ENCODE measurements at regions not wholly inside any gene's neighbourhood (a gene's known extent, or its start where the extent isn't known, plus 50 kb on each side); places are given as distances from the start of the nearest gene placed in this dataset.

DNA sequence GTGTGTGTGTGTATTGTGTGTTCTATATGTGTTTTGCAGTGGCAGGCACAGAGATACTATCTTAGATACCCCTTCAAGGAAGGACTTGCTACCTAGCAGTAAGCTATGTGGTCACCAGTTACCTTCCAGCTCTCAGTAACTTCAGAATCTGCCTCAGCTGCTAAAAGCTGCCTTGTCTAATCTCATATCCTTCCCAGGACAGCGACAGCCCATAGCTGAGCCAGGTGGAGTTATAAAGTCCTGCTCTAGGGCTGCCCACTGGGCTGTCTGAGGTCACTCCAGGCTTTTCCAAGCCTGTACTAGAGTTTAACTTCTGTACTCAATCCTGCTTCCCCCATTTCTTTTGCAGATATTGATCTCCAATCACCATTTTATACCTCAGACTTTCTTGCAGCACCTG is 942.6 kb downstream of the GALC start:
- TF ChIP-seq POLR2A (IDR thresholded peaks at IDR 0.05), result no peak
- TF ChIP-seq, protein P1, sequence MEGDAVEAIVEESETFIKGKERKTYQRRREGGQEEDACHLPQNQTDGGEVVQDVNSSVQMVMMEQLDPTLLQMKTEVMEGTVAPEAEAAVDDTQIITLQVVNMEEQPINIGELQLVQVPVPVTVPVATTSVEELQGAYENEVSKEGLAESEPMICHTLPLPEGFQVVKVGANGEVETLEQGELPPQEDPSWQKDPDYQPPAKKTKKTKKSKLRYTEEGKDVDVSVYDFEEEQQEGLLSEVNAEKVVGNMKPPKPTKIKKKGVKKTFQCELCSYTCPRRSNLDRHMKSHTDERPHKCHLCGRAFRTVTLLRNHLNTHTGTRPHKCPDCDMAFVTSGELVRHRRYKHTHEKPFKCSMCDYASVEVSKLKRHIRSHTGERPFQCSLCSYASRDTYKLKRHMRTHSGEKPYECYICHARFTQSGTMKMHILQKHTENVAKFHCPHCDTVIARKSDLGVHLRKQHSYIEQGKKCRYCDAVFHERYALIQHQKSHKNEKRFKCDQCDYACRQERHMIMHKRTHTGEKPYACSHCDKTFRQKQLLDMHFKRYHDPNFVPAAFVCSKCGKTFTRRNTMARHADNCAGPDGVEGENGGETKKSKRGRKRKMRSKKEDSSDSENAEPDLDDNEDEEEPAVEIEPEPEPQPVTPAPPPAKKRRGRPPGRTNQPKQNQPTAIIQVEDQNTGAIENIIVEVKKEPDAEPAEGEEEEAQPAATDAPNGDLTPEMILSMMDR (IDR thresholded peaks at IDR 0.05), result no peak
- intact Hi-C loops (cut with DNase I), result no loop called here

DNA sequence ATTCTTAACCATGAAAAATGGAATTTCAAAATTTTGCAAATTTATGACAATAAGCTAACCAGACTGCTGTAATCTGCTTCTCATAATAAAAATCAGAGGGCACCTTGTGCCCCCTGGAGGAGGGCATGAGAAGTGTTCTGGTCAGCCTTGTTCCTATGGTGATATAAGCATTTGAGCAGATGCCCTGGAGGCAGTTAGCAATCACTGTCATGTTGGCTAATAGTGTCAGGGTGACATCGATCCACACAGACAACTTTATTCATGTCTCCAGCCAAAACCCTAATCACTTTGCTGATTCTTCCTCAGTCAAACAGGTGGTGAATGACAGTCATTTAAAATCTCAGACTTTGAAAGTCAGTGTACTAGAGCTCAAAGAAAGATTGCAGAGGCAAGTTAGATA is 943.0 kb downstream of the GALC start:
- no peaks in the 10 kb centered on the region for H3K9me3 ChIP-seq
- no peaks in the 10 kb centered on the region for H3K27me3 ChIP-seq
- TF ChIP-seq POLR2A (IDR thresholded peaks at IDR 0.05), result no peak
- TF ChIP-seq, protein P1 (IDR thresholded peaks at IDR 0.05), result peak in 1 of 6 experiments; percentile 29
- H3K36me3 ChIP-seq, result no peaks in the 10 kb centered on the region
- intact Hi-C loops (cut with DNase I), result no loop called here
- no peak overlapping the region for H3K27ac ChIP-seq
- 0 to 58% methylated on average over 1 of the region's 1 CpG for WGBS, 2 donors
- no peak overlapping the region for H3K4me3 ChIP-seq
- H3K4me1 ChIP-seq, result no peaks in the 10 kb centered on the region
- DNase-seq, result no peak

More for the DNA sequence above, 942.6 kb downstream of the GALC start:
- Histone ChIP-seq H3K27me3 (no peaks in the 10 kb centered on the region), H3K9me3 (no peaks in the 10 kb centered on the region), H3K4me3 (no peak overlapping the region), H3K36me3 (no peaks in the 10 kb centered on the region), H3K4me1 (no peaks in the 10 kb centered on the region), H3K27ac (no peak overlapping the region)
- 41 to 55% methylated on average over 1 of the region's 1 CpG for WGBS, 2 donors
- no peak for DNase-seq

DNA sequence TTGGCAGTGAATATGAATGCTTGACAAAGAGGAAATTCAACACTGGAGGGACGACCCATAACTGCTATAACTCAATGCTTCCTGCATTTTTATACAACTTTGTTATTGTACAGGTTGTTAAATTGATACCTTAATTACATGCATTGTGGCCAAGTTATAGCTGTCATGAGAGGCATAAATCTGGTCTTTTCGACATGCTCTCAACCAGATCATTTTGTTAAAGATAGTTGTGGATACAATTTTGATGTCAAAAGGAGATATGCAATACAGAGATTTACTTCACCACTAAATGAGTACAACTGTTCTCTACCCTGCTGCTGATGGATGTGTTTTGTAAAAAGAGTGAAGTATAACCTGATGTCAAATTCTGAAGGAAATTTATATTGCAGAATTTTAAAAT is 946.0 kb downstream of the GALC start:
- Histone ChIP-seq H3K9me3 (no peaks in the 10 kb centered on the region), H3K27me3 (no peaks in the 10 kb centered on the region), H3K36me3 (no peaks in the 10 kb centered on the region), H3K27ac (no peak overlapping the region), H3K4me3 (no peak overlapping the region), H3K4me1 (no peaks in the 10 kb centered on the region)
- intact Hi-C loops (cut with DNase I), result no loop called here
- TF ChIP-seq, protein P1 (IDR thresholded peaks at IDR 0.05), result no peak
- DNase-seq, result no peak
- 41 to 56% methylated on average over 2 of the region's 2 CpGs for WGBS, 2 donors

DNA sequence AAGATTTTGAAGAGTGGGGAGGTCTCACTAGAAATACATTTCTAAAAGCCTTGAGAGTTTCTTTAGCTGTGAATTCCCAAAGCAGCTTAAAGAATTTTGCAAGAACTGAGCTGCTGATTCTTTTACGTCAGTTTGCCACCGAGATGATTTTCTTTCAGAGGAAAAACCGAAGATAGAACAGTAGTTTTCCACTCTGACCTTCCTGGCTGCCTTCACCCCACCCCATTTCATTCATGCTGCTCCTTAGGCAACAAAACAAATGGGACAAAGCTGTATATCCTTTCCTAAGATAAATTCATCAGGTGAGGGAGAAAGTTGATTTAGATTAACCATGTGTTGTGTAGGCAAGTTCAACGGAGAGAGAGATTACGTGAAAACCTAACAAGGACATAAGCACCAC is 947.0 kb downstream of the GALC start:
- no peak for DNase-seq
- 66 to 71% methylated on average over 5 of the region's 5 CpGs for WGBS, 2 donors
- no peak for TF ChIP-seq POLR2A (IDR thresholded peaks at IDR 0.05)
- TF ChIP-seq, protein P1 (IDR thresholded peaks at IDR 0.05), result no peak

DNA sequence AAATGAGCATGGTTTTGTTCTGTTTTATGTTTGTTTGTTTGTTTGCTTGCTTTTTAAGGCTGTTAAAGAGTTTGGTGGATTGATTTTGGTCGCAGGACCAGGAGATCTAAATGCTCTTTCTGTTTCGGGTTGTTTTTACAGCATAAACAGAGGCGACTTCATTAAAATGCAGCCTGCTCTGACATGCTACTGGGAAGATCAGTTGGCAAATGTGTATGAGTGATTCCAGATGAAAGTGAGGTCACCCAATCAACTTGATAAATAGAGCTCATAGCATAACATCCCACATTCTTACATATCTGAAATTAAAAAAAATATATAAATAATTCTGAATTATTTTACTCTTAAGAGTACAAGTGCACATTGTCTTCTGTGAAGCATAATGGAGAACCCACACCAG is 947.7 kb downstream of the GALC start:
- TF ChIP-seq POLR2A (IDR thresholded peaks at IDR 0.05), result no peak
- TF ChIP-seq, protein P1 (IDR thresholded peaks at IDR 0.05), result no peak
- H3K9me3 ChIP-seq, result no peaks in the 10 kb centered on the region
- no peak for DNase-seq
- H3K27ac ChIP-seq, result no peak overlapping the region
- WGBS, 2 donors, result 19 to 29% methylated on average over 3 of the region's 3 CpGs
- intact Hi-C loops (cut with DNase I), result no loop called here
- H3K36me3 ChIP-seq, result no peaks in the 10 kb centered on the region
- H3K27me3 ChIP-seq, result no peaks in the 10 kb centered on the region
- H3K4me1 ChIP-seq, result no peaks in the 10 kb centered on the region
- no peak overlapping the region for H3K4me3 ChIP-seq

More for the DNA sequence above, 947.0 kb downstream of the GALC start:
- Histone ChIP-seq H3K9me3 (no peaks in the 10 kb centered on the region), H3K27me3 (no peaks in the 10 kb centered on the region), H3K4me1 (no peaks in the 10 kb centered on the region), H3K27ac (no peak overlapping the region), H3K36me3 (no peaks in the 10 kb centered on the region), H3K4me3 (no peak overlapping the region)
- intact Hi-C loops (cut with DNase I), result no loop called here

Data from esophagus squamous epithelium (tissue), 5 donors.